Tibial nerve (tissue), 4 donors: ENCODE measurements at regions not wholly inside any gene's neighbourhood (a gene's known extent, or its start where the extent isn't known, plus 50 kb on each side); places are given as distances from the start of the nearest gene placed in this dataset.

ENCODE experiments used
- CTCF ChIP-seq, 5 experiments: fragments of 200-600 bp in 3 of 5; fragments of 450-650 bp in 2 of 5; sonication (generic) in 3 of 5; IDR thresholded peaks; one replicate each; pipeline ENCODE4 v1.5.1; 2016 to 2019; ENCODE audit warnings: antibody characterized with exemption in 5 of 5, mild to moderate bottlenecking in 3 of 5, moderate library complexity in 2 of 5
- EP300 ChIP-seq, 2 donors: sonication (generic); formaldehyde crosslinking; IDR thresholded peaks; one replicate each; pipeline ENCODE4 v1.6.1; 2017; ENCODE audit warnings: antibody characterized with exemption in 2 of 2, mild to moderate bottlenecking in 1 of 2
- POLR2A ChIP-seq, 2 donors: fragments of 450-650 bp; IDR thresholded peaks; one replicate each; pipeline ENCODE4 v1.6.1; 2017; ENCODE audit warnings: antibody characterized with exemption in 2 of 2, mild to moderate bottlenecking in 2 of 2, moderate library complexity in 2 of 2

GRCh38 chr12:128165387-128165786 is 101.6 kb upstream of the TMEM132C start:
- no peak for TF ChIP-seq CTCF (IDR thresholded peaks at IDR 0.05)
- no peak for TF ChIP-seq POLR2A (IDR thresholded peaks at IDR 0.05)
- no peak for TF ChIP-seq EP300 (IDR thresholded peaks at IDR 0.05)
